Fibroblast of skin of left biceps (primary cell): ENCODE measurements at regions not wholly inside any gene's neighbourhood (a gene's known extent, or its start where the extent isn't known, plus 50 kb on each side); places are given as distances from the start of the nearest gene placed in this dataset.
"Not testable (repeated sequence)": the region's sequence is repeated elsewhere in the genome, so short reads cannot be mapped to it uniquely, and the experiment has no call there.

ENCODE experiments used
- DNase-seq, 2 experiments: peaks; one replicate each; pipeline ENCODE4 v3.0.0-alpha.2; 2013; ENCODE audit warnings: low read depth in 2 of 2

DNA sequence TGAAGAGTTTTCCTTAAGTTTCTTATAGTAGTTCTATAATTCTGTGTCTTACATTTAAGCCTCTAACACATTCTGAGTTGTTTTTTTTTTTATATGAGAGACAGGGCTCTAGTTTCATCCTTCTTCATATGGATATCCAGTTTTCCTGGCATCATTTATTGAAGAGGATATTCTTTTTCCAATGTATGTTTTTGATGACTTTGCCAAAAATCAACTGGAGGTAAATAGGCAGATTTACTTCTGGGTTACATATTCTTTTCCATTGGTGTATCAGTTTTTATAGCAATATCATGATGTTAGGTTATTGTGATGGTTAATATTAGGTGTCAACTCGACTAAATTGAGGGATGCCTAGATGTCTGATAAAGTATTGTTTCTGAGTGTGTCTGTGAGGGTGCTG, 650.7 kb upstream of the GRID2 start:
- DNase-seq, result no peak

DNA sequence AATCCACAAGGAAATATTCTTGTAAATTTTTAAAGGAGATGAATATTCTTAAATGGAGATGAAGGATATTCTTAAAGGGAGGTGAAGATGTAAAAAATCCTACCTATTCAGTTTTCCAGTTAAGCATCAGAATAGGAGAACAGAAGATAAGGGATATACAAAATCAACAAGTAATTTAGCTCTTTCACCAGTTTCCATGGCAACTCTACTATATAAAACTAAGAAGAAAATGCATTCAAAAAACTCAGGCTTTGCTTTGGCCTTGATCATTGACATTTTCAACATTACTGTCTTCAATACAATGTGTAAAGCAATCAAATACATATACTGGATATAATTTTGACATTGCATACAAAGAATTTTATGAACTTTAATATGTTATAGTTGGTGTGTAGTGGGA, 622.7 kb upstream of the GRID2 start:
- DNase-seq, result no peak

DNA sequence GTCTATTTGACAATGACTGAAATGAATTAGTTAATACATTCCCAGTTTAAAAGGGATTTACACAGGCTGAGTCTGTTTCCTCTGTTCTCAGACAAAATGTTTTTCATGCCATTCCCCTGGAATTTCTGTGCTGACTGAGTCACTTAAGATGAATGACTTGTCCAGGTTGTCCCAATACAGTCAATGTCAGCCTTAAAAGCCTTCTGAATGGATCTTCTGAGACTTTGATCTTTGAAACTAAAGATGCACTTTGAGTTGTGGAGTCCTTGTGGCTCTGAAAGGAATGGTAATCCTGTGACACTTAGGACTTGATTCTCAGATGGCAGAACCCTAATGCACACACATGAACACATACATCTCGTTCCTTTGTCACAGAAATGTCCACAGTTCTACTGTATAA, 622.2 kb upstream of the GRID2 start:
- DNase-seq, result no peak

DNA sequence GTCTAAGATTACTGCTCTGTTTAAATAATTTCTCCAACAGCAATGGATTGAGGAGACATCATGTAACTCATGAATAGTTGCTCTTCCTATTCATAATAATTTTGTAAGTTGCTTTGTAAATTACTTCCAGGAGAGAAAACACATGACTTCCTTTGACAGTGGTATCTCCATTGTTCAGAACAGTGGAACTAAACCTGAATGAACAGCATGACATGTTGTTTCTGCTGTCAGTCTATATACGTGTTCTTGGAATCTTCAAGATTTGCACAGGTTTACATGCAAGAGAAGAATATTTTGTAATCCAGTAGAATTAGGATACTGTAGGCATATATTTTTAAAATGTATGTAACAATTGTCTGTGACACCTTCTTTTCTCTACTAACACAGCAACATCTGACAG, 618.8 kb upstream of the GRID2 start:
- DNase-seq, result no peak

DNA sequence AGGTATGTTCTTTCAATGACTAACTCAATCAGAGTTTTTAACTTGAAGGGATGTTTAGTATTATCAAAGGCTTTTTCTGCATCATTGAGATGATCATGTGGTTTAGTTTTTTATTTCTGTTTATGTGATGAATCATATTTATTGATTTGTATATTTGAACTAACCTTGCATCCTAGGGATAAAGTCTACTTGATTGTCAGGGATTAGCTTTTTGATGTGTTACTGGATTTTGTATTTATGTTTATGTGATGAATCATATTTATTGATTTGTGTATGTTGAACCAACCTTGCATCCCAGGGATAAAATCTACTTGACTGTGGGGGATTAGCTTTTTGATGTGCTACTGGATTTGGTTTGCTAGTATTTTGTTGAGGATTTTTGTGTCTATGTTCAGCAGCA, 615.4 kb upstream of the GRID2 start:
- DNase-seq, result no peak

DNA sequence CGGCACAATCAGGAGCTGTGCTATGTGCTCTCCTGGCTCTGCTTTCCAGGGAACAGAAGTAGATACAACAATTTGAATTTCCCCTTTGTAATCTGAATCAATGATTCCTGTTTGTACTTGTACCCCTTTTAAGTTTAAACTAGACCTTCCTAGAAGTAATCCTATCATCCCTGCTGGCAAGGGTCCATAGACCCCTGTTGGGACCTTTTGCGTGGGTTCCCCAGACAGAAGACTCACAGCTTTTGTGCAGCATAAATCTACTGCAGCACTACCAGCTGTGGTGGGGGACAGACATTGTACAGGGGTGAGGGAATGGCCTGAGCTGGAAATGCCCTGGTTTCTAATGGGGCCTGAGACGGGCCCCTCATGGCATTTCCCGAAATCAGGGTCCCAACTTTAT, 604.1 kb upstream of the GRID2 start:
- DNase-seq, result not testable (repeated sequence)

DNA sequence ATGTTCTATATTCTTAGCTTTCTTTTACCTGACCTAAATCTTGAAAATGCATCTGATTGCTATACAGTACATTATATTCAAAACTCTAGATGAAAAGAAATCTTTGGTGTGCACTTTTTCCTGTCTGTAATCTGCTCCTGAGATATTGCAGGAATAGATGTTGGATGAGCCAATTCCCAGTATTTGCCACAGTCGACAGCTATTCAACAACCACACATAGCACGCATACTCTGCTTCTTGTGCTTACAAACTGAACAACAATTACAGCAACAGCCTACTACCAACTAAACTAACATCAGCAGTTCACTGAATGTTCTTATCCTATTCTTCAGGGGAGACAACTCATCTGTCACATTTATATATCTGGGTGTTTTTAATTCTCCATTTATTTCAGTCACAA, 573.9 kb upstream of the GRID2 start:
- DNase-seq, result no peak

DNA sequence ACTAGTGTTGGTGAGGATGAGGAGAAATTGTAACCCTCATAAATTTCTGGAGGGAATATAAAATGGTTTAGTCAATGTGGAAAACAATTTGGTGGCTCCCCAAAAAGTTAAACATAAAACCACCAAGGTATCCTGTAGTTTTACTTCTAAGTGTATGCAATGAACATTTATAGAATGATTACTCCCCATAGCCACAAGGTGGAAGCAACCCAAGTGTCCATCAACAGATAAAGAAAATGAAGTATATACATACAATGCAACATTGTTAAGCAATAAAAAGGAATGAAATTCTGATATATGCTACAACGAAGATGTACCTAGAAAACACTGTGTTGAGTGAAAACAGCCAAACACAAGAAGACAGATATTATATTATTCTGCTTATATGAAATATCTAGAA, 569.1 kb upstream of the GRID2 start:
- no peak for DNase-seq

DNA sequence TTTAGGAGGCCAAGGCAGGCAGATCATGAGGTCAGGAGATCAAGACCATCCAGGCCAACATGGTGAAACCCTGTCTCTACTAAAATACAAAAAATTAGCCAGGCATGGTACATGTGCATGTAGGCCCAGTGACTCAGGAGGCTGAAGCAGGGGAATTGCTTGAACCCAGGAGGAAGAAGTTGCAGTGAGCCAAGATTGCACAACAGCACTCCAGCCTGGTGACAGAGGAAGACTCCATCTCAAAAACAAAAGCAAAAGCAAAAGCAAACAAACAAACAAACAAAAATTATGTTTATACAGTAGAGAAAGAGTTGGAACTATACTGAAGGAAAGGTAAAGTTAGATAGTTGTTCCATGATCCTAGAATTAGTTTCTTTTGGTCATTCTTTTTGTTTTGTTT, 564.9 kb upstream of the GRID2 start:
- DNase-seq, result not testable (repeated sequence)

DNA sequence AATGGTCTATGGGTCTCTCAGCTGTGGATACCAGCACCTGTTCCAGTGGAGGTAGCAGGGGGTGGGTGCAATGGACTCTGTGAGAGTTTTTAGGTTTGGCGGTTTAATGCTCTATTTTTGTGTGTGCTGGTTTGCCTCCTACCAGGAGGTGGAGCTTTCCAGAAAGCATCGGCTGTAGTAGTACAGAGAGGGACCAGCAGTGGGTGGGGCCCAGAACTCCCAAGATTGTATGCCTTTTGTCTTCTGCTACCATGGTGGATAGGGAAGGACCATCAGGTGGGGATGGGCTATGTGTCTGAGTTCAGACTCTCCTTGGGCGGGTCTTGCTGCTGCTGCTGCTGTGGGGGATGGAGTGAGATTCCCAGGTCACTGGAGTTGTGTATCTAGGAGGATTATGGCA, 557.2 kb upstream of the GRID2 start:
- DNase-seq, result no peak

DNA sequence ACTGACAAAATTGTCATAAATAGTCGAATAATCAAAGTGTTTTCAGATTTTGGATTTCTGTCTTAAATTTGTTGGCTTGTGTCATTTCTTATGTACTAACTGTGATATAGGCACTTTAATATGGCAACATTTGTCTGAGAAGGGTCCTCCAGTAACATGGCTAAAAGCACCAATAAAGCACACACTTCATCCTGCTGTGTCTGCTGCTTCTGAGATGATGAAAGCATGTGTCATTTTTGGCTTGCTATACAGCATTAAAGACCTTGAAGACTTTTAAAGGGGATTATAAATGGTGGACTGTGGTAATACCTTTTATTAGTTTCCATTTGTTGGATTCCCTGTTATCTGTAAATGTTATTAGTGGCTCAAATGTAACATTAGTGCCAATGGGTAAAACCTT, 551.8 kb upstream of the GRID2 start:
- DNase-seq, result no peak

DNA sequence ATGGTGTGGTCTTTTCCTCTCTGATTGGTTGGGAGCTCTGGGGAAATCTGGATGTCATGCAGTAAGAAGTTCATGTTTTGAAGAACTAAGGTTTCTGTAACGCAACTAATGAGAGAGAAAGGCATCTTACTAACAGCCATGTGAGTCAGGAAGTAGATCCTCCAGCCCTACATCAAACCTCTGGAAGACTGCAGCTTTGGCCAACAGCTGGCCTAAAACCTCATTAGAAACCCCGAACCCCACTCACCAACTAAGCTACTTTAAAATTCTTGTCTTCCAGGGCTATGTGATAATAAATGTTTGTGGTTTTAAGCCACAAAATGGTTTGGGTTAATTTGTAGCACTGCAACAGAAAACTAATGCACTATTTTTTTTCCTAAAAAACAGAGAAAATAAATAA, 549.0 kb upstream of the GRID2 start:
- peak in 1 of 2 experiments; percentile 3 for DNase-seq

DNA sequence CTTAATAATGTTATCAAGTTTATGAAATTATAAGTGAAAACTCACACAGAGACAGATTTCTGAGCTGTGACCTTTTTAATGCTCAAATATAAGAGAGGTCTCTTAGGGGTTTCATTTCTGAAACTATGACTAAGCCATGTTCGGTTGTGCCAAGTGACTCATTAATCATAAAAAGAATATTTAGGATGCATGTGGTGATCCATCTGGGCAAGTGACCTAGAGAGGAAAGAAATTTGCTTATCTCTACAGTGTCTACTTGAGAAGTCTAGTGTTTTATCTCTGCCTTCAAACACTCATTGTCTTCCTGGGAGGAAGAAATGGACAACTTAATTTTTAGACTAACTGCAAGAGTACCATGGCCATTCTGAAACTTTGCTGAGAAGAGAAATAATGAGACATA, 545.3 kb upstream of the GRID2 start:
- DNase-seq, result peak; percentile 31 to 37

DNA sequence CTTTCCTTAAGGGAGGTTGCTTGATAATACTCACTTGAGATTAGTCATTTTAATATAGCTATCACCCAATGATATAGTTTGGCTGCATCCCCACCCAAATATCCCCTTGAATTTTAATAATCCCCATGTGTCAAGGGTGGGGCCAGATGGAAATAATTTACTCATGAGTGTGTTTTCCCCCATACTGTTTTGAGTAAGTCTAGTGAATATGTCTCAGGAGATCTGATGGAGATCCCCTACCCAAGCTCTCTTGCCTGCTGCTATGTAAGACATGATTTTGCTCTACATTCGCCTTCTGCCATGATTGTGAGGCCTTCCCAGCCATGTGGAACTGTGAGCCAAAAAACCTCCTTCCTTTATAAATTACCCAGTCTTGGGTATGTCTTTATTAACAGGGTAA, 539.7 kb upstream of the GRID2 start:
- no peak for DNase-seq

DNA sequence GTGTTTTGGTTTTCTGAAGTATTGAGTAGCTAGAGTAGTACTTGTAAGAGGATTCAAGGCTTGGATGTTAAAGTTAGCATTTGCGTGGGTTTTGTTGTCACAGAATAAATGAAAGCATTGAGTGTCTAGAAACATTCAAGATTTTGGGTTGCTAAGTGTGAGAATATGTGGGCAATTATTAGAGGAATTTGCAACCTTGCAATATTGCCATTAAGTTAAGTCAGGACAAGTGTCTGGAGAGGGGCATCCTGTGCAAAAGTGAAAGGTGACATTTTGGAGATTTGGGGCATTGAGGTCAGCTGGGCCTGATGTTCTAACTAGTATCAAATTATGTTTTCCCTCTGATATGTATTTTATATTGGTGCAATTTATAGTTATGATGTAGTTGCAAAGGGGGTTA, 533.9 kb upstream of the GRID2 start:
- DNase-seq, result no peak

DNA sequence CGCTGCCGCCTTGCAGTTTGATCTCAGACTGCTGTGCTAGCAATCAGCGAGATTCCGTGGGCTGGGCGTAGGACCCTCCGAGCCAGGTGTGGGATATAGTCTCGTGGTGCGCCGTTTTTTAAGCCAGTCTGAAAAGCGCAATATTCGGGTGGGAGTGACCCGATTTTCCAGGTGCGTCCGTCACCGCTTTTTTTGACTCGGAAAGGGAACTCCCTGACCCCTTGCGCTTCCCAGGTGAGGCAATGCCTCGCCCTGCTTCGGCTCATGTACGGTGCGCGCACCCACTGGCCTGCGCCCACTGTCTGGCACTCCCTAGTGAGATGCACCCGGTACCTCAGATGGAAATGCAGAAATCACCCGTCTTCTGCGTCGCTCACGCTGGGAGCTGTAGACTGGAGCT, 512.1 kb upstream of the GRID2 start:
- DNase-seq, result not testable (repeated sequence)

DNA sequence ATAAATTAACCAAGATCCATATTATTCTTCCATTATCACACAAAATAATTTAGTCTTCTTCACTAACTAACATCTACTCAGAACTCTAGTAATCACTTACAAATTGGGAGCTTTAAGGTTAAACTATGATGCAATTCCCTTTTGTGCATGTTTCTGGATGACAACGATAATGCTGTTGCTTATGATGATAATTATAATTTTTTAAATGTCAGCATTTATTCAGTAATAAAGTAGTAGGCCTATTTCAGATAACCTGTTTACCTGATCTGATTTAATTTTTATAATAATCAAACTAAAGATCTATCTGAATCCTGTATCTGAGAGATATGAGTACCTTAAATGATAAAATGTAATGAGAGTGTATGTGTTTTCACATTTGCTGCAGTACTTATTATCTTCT, 507.8 kb upstream of the GRID2 start:
- no peak for DNase-seq

DNA sequence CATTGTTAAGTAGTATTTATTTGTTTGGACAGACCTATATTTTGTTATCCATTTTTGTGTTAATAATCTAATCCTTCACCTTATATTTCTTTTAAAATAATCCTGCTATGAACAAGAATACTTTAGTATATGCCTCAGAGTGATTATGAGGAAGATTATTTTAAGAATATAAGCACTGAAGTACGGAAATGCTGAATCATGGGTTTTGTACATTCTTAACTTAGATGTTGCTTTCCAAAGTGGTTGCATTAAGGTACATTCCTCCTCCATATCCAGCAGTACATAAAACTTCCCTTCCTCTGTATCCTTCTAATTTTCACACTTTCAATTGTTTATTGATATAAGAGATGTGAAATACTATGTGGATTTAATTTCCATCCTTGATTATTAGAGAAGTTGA, 491.4 kb upstream of the GRID2 start:
- DNase-seq, result no peak

DNA sequence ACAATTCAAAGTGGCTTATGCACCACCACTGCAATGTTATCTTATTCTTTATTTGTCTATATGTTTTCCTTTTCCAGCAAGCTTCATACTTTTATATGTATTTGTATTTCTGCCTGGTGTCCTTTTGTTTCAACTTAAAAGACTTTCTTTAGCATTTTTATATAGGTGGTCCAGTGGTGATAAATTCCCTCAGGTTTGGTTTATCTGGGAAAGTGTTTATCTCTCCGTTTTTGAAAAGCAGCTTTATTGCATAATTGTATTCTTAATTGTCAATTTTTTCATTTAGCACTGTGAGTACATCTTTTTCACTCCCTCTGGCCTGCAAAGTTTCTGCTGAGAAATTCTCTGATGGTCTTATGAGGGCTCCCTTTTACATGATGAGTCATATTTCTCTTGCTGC, 479.0 kb upstream of the GRID2 start:
- no peak for DNase-seq

DNA sequence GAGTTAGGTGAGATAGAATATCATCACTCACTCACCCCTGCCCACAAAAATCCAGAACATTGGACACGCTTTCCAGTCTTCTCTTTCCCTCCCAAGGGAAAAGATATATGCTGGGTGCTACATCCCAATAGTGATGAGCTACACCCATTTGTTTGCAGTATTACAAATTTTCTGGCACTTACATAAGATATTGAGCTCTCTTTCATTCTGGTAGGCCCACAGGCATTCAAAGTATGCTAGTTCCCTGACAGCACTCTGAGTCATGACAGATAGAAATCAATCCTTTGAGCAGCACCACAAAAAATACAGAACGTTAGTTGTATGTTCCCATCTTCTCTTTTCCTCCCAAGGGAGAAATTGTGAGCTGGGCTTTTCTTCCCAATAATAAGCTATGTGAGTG, 477.6 kb upstream of the GRID2 start:
- DNase-seq, result peak; percentile 51 to 58

DNA sequence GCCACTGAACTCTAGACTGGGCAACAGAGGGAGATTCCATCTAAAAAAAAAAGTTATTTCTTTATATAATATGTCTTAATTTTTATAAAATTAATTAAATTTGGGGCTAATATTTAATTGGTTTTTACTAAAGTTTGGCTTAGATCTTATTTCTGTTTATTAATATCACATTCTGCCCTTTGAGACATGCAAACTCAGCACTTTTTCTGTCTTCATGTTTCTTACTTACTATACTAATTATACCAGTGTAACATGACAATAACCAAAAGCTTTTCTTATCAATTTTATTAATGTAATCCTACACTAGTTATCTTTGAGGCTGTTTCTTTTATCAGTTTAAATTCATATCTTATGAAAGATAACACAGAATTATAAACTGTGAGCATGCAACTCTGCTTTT, 475.9 kb upstream of the GRID2 start:
- no peak for DNase-seq

DNA sequence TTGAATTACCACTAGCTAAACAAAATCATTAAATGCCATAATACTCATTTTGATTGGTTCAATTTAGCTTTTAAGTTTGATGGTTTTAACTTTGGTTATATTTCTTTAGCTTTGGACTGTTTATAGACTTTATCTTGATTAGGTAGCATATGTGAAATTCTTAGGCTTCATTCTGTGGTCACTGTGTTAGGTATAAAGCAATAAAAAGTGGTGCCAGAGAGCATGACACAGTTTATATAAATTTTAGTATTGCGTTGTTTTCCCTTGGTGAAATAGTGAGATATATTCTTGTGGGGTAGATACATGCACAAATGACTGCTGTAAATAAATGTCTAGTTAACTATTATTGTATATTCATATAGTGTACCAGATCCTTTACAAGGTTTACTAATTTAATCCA, 474.2 kb upstream of the GRID2 start:
- no peak for DNase-seq

DNA sequence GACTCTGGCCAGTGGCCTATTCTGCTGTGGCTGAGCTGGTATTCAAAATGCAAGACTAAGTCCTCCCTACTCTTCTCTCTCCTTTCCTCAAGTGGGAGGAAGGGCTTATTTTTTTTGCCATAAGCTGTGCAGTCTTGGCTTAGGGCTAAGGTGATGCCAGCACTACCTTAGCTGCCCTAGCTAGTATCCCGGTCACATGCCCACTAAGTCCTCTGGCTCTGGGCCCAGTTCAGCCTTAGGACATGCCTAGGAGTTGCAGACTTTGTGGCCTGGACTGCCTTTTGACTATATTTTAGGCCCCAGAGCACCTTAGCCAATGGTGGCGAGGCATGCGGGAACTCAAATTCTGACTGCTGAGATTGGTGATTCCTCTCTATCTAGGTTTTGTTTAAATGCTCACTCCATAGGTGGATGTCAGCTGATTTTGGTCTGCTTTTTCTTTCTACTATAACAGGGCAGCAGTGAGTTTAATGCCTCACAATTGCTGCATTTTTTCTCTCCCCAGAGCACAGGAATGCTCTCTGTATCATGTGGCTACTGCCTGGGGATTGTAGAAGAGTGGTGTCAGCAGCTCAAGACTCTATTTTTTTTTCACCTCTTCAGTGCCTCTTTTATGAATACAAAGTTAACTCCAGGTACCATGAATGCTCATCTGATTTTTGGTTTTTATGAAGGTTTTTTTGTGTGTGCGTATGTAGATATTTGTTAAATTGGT, 472.9 kb upstream of the GRID2 start:
- no peak for DNase-seq

DNA sequence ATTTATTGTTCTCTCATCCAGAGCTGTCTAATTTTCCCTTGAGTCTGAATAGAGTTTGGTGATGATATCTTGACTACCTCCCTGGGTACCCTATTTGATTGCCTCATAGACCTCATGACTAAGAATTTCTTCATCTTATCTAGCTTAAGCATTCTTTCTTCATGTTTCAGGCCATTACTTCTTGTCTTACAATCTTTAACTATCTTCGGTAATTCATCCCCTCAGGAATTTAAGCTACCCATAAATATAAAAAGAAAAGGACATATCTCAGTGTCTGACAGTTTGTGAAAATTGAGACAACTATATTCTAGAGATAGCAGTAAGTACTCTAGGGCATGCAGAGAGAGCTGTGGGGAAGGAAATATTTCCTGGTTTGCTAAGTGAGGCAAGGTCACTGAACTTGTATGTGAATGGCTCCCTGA, 466.1 kb upstream of the GRID2 start:
- DNase-seq, result peak; percentile 57 to 69
